Stomach (tissue), 8 donors: ENCODE measurements at regions not wholly inside any gene's neighbourhood (a gene's known extent, or its start where the extent isn't known, plus 50 kb on each side); places are given as distances from the start of the nearest gene placed in this dataset.

Experiments
- DNase-seq, 2 donors: peaks; one replicate each; pipeline versions ENCODE4 v3.0.0 to v3.0.0-alpha.2; 2013 to 2019
- H3K27ac ChIP-seq, 5 donors: fragments of 200-600 bp in 4 of 5; sonication (generic) in 4 of 5; one replicate each; pipeline ENCODE4 v1.5.1; 2013 to 2019; ENCODE audit warnings: mild to moderate bottlenecking in 1 of 5, moderate library complexity in 1 of 5
- H3K27me3 ChIP-seq, 3 donors: fragments of 200-600 bp; sonication (generic); one replicate each; pipeline ENCODE4 v1.5.1; 2017 to 2019; ENCODE audit warnings: mixed run types in 1 of 3
- H3K36me3 ChIP-seq, 4 donors: fragments of 200-600 bp; sonication (generic); 1 replicate in 3 of 4; 2 replicates in 1 of 4; pipeline ENCODE4 v1.5.1; 2016 to 2019
- H3K4me1 ChIP-seq, 4 donors: fragments of 200-600 bp; sonication (generic); one replicate each; pipeline ENCODE4 v1.5.1; 2016 to 2019
- H3K4me3 ChIP-seq, 4 donors: fragments of 200-600 bp; sonication (generic) in 3 of 4; one replicate each; pipeline ENCODE4 v1.5.1; 2016 to 2019; ENCODE audit warnings: mild to moderate bottlenecking in 1 of 4
- H3K9me3 ChIP-seq, 4 donors: fragments of 200-600 bp; sonication (generic); one replicate each; pipeline ENCODE4 v1.5.1; 2016 to 2019
- CTCF ChIP-seq, 7 experiments: fragments of 450-650 bp in 4 of 7; fragments of 200-600 bp in 3 of 7; sonication (generic) in 3 of 7; IDR thresholded peaks; one replicate each; pipeline ENCODE4 v1.5.1; 2016 to 2019; ENCODE audit warnings: antibody characterized with exemption in 7 of 7, control low read depth in 2 of 7, mild to moderate bottlenecking in 1 of 7
- EP300 ChIP-seq: sonication (generic); formaldehyde crosslinking; IDR thresholded peaks from one replicate; pipeline ENCODE4 v1.6.1; 2017; ENCODE audit warnings: antibody characterized with exemption
- POLR2A ChIP-seq, 4 donors: fragments of 450-650 bp; IDR thresholded peaks; one replicate each; pipeline ENCODE4 v1.6.1; 2016; ENCODE audit warnings: antibody characterized with exemption in 4 of 4, control low read depth in 2 of 4, mild to moderate bottlenecking in 1 of 4, moderate library complexity in 1 of 4
- POLR2AphosphoS5 ChIP-seq, 3 donors: sonication (generic); formaldehyde crosslinking; IDR thresholded peaks; one replicate each; pipeline ENCODE4 v1.6.1; 2016; ENCODE audit warnings: antibody characterized with exemption in 3 of 3
- WGBS, 5 donors: extraction: QIAGEN DNeasy Blood & Tissue Kit in 3 of 5; methylation state at CpG; one replicate each; pipeline versions ENCODE4 v1.1.5 to v1.1.7; 2013 to 2018; 5-methylcytosine and 5-hydroxymethylcytosine counted together
- intact Hi-C: fragments of 100-400 bp; cut with DNase I; formaldehyde crosslinking; loops from one replicate; pipeline ENCODE4 v1.15.1; 2023; ENCODE audit warnings: low total_unique reads
- donor health status: healthy with polysubstance abuse.
- donor health status: Bipolar disorder and iron deficiency.
- donor health status: healthy.

DNA sequence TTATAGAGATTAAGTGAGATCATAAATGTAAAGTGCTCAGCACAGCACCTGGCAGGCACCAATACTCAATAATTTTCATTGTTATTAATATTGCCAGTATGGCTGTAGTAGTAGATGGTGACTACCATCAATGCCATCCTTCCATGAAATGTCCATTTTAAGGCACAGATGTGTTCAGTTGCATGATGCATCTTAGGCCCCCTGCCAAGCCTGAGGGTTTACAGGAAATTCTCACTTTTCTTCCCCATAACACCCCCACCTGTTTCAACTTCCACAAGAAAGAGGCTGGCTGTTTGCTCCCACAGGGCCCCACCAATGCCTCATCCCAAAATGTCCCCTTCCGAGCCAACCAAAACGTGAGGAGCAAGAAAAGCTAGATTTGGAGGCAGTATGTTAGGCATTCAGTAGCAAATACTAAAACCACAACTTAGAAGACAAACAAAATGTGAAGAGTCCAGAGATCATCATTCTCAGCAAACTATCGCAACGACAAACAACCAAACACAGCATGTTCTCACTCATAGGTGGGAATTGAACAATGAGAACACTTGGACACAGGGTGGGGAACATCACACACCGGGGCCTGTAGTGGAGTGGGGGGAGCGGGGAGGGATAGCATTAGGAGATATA is 110.6 kb upstream of the NHSL1 start:
- 91 to 95% (median 94%) methylated on average over 6 of the region's 6 CpGs for WGBS, 5 donors
- no peak for DNase-seq
- Histone ChIP-seq H3K27me3 (no peaks in the 10 kb centered on the region), H3K36me3 (no peaks in the 10 kb centered on the region), H3K9me3 (no peaks in the 10 kb centered on the region), H3K27ac (no peak overlapping the region), H3K4me3 (no peak overlapping the region), H3K4me1 (no peaks in the 10 kb centered on the region)
- TF ChIP-seq CTCF (IDR thresholded peaks at IDR 0.05), result no peak
- TF ChIP-seq POLR2AphosphoS5 (IDR thresholded peaks at IDR 0.05), result no peak
- no peak for TF ChIP-seq EP300
- TF ChIP-seq POLR2A (IDR thresholded peaks at IDR 0.05), result no peak
- intact Hi-C loops, result no loop called here

DNA sequence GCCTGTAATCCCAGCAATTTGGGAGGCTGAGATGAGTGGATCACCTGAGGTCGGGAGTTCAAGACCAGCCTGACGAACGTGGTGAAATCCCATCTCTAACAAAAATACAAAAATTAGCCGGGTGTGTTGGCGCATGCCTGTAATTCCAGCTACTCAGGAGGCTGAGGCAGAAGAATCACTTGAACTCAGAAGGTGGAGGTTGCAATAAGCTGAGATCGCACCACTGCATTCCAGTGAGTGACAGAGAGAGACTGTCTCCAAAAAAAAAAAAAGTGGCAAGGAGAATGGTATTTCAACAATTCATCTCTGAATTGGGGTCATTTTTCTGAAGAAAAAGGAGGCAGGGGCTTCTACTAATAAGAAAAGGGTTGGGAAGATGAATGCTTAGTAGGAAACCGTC is 111.5 kb upstream of the NHSL1 start:
- Histone ChIP-seq H3K4me1 (no peaks in the 10 kb centered on the region), H3K27me3 (no peaks in the 10 kb centered on the region), H3K36me3 (no peaks in the 10 kb centered on the region), H3K9me3 (no peaks in the 10 kb centered on the region), H3K4me3 (no peak overlapping the region), H3K27ac (no peak overlapping the region)
- TF ChIP-seq POLR2AphosphoS5 (IDR thresholded peaks at IDR 0.05) (no peak), CTCF (IDR thresholded peaks at IDR 0.05) (no peak), EP300 (no peak), POLR2A (IDR thresholded peaks at IDR 0.05) (no peak)
- DNase-seq, result no peak
- intact Hi-C loops, result no loop called here
- 69 to 90% (median 87%) methylated on average over 7 of the region's 7 CpGs for WGBS, 5 donors

- Histone ChIP-seq H3K27me3 (no peaks in the 10 kb centered on the region), H3K4me3 (no peak overlapping the region), H3K36me3 (no peaks in the 10 kb centered on the region), H3K9me3 (no peaks in the 10 kb centered on the region), H3K27ac (no peak overlapping the region), H3K4me1 (no peaks in the 10 kb centered on the region)
- TF ChIP-seq EP300 (no peak), CTCF (IDR thresholded peaks at IDR 0.05) (no peak), POLR2A (IDR thresholded peaks at IDR 0.05) (no peak), POLR2AphosphoS5 (IDR thresholded peaks at IDR 0.05) (no peak)
- no peak for DNase-seq
- 69 to 86% (median 84%) methylated on average over 2 of the region's 2 CpGs for WGBS, 5 donors
- intact Hi-C loops, result no loop called here
These were observed 114.9 kb upstream of the NHSL1 start for GRCh38 chr6:138614151-138614550.

DNA sequence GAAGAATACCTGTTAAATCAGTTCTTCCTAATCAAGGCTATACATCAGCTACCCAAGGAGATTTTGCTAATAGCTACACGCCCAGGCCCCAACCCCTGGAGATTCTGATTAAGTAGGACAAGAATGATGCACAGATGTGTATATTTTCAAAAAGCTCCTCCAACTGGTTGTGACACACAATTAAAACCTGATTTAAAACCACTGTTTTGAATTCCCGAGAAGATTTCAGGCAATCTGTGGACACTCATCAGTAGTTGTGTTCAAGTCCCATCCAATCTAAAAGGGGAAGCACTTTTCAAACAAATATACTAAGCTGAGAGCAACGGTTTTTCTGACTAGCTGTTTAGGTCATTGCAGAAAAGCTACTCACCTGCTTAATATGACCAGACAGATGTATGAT is 118.9 kb upstream of the NHSL1 start:
- 72 to 79% (median 78%) methylated on average over 3 of the region's 3 CpGs for WGBS, 5 donors
- Histone ChIP-seq H3K4me1 (no peaks in the 10 kb centered on the region), H3K36me3 (no peaks in the 10 kb centered on the region), H3K4me3 (no peak overlapping the region), H3K27ac (no peak overlapping the region), H3K27me3 (no peaks in the 10 kb centered on the region), H3K9me3 (no peaks in the 10 kb centered on the region)
- DNase-seq, result no peak
- TF ChIP-seq POLR2A (IDR thresholded peaks at IDR 0.05) (no peak), POLR2AphosphoS5 (IDR thresholded peaks at IDR 0.05) (no peak), CTCF (IDR thresholded peaks at IDR 0.05) (no peak), EP300 (no peak)
- intact Hi-C loops, result no loop called here
